ENCODE measurements at regions not wholly inside any gene's neighbourhood (a gene's known extent, or its start where the extent isn't known, plus 50 kb on each side); places are given as distances from the start of the nearest gene placed in this dataset.

DNA sequence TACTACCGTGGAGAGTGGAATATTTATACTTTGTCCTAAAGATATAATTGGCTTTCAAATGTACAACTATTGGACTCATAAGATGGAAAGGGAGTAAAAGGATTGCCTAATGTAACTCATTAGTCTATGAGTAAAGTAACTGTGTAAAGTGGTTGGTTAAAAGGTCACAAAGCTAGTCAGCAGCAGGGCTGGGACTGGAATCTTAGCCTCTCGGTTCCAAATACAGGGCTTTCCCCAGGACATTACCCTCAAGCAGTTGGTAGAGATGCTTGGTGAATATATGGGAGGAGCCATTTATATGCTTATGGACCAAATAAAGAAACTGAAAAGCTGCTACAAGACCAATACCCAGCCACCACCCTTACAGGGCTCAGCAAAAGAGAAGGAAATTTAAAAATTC lies 283.7 kb downstream of the HLX start:
- TF ChIP-seq, protein P1, sequence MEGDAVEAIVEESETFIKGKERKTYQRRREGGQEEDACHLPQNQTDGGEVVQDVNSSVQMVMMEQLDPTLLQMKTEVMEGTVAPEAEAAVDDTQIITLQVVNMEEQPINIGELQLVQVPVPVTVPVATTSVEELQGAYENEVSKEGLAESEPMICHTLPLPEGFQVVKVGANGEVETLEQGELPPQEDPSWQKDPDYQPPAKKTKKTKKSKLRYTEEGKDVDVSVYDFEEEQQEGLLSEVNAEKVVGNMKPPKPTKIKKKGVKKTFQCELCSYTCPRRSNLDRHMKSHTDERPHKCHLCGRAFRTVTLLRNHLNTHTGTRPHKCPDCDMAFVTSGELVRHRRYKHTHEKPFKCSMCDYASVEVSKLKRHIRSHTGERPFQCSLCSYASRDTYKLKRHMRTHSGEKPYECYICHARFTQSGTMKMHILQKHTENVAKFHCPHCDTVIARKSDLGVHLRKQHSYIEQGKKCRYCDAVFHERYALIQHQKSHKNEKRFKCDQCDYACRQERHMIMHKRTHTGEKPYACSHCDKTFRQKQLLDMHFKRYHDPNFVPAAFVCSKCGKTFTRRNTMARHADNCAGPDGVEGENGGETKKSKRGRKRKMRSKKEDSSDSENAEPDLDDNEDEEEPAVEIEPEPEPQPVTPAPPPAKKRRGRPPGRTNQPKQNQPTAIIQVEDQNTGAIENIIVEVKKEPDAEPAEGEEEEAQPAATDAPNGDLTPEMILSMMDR (IDR thresholded peaks at IDR 0.05): no peak
- TF ChIP-seq POLR2A (IDR thresholded peaks at IDR 0.05) (no peak), EP300 (IDR thresholded peaks at IDR 0.05) (no peak)

Measured in upper lobe of left lung (tissue), 4 donors.